ENCODE measurements at regions not wholly inside any gene's neighbourhood (a gene's known extent, or its start where the extent isn't known, plus 50 kb on each side); places are given as distances from the start of the nearest gene placed in this dataset.

- ATAC-seq (no peak), DNase-seq (no peak)
- H3K36me3 ChIP-seq, result no peaks in the 10 kb centered on the region
- H3K9me3 ChIP-seq, result peaks cover 0 to 8% (median 0%) of the 10 kb centered on the region in 11 donors
- H3K27ac ChIP-seq, result no peak overlapping the region
- no peak overlapping the region for H3K4me3 ChIP-seq
- WGBS, 2 donors, result 93% methylated on average over 2 of the region's 2 CpGs
- TF ChIP-seq, protein P1, sequence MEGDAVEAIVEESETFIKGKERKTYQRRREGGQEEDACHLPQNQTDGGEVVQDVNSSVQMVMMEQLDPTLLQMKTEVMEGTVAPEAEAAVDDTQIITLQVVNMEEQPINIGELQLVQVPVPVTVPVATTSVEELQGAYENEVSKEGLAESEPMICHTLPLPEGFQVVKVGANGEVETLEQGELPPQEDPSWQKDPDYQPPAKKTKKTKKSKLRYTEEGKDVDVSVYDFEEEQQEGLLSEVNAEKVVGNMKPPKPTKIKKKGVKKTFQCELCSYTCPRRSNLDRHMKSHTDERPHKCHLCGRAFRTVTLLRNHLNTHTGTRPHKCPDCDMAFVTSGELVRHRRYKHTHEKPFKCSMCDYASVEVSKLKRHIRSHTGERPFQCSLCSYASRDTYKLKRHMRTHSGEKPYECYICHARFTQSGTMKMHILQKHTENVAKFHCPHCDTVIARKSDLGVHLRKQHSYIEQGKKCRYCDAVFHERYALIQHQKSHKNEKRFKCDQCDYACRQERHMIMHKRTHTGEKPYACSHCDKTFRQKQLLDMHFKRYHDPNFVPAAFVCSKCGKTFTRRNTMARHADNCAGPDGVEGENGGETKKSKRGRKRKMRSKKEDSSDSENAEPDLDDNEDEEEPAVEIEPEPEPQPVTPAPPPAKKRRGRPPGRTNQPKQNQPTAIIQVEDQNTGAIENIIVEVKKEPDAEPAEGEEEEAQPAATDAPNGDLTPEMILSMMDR (IDR thresholded peaks at IDR 0.05), result no peak
- no peaks in the 10 kb centered on the region for H3K4me1 ChIP-seq
- intact Hi-C loops (cut with DNase I), result no loop called here
- peaks cover 0 to 3% (median 0%) of the 10 kb centered on the region in 7 donors for H3K27me3 ChIP-seq
Observed at GRCh38 chr3:137938876-137939275, 71.1 kb upstream of the CLDN18 start.

DNA sequence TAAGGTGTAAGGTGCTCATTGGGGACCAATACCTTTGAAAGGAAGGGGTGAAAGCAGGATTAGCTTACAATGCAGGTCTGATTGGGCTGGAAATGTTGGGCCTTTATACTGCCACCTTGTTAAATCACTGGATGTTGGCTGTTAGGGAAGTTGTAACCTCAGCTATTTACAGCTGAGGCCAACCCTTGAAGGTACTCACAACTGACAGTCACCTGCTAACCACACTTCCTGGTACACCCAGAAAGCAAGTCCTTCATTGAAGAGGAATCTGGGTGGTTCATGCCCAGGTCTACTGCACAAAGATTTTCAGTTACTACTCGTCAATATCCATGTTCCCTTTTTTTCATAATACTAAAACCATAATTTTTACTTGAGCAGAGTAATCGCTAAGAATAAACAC is 65.4 kb upstream of the CLDN18 start:
- ATAC-seq, result no peak
- no peaks in the 10 kb centered on the region for H3K4me1 ChIP-seq
- H3K27me3 ChIP-seq, result no peaks in the 10 kb centered on the region
- WGBS, 2 donors, result 82 to 88% methylated on average over 2 of the region's 2 CpGs
- intact Hi-C loops (cut with DNase I), result loop anchor here in 7 of 10 donors (10.0 kb wide), 2 partner anchors 840 to 910 kb away; no protein-coding TSS in a partner anchor
- H3K4me3 ChIP-seq, result no peak overlapping the region
- no peak overlapping the region for H3K27ac ChIP-seq
- no peaks in the 10 kb centered on the region for H3K36me3 ChIP-seq
- no peak for DNase-seq
- H3K9me3 ChIP-seq, result no peaks in the 10 kb centered on the region
- TF ChIP-seq, protein P1 (IDR thresholded peaks at IDR 0.05), result no peak

GRCh38 chr3:137946356-137946973 is 63.5 kb upstream of the CLDN18 start:
- DNase-seq (peak; percentile 23 to 25), ATAC-seq (peak in 1 of 8 donors; percentile 42)
- Histone ChIP-seq H3K27ac (no peak overlapping the region), H3K36me3 (no peaks in the 10 kb centered on the region), H3K4me1 (no peaks in the 10 kb centered on the region), H3K9me3 (peaks cover 0 to 6% (median 0%) of the 10 kb centered on the region in 11 donors), H3K27me3 (no peaks in the 10 kb centered on the region), H3K4me3 (no peak overlapping the region)
- TF ChIP-seq, protein P1 (IDR thresholded peaks at IDR 0.05), result peak; percentile 41 to 72 (median 64)
- intact Hi-C loops (cut with DNase I), result loop anchor here in 9 of 10 donors (2.0 to 10.0 kb wide), 5 partner anchors 839 to 914 kb away; no protein-coding TSS in a partner anchor
- 8 to 12% methylated on average over 7 of the region's 7 CpGs for WGBS, 2 donors

DNA sequence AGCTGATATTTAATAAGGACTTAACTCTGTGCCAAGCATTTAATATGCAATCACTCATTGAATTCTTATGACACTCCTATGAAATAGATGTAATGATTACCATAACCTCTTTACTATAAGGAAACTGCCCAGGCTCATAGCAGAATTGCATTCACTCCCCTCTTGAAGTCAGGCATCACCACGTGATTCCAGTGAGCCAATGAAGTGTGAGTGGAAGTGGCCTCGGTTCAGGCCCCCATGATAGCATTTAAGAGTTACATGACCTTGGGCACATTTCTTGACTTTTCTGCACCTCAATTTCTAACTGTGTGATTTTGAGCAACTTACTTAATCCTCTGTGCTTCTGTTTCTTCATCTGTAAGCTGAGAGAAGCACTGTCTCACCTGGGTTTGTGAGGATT is 62.8 kb upstream of the CLDN18 start:
- TF ChIP-seq, protein P1 (IDR thresholded peaks at IDR 0.05), result no peak
- Histone ChIP-seq H3K9me3 (peaks cover 0 to 6% (median 0%) of the 10 kb centered on the region in 11 donors), H3K27me3 (no peaks in the 10 kb centered on the region), H3K27ac (no peak overlapping the region), H3K4me1 (no peaks in the 10 kb centered on the region), H3K36me3 (no peaks in the 10 kb centered on the region), H3K4me3 (no peak overlapping the region)
- WGBS, 2 donors, result 69 to 77% methylated on average over 2 of the region's 2 CpGs
- intact Hi-C loops (cut with DNase I), result loop anchor here in 9 of 10 donors (2.0 to 10.0 kb wide), 5 partner anchors 840 to 915 kb away; no protein-coding TSS in a partner anchor
- DNase-seq (no peak), ATAC-seq (no peak)
